ENCODE measurements at regions not wholly inside any gene's neighbourhood (a gene's known extent, or its start where the extent isn't known, plus 50 kb on each side); places are given as distances from the start of the nearest gene placed in this dataset.

DNA sequence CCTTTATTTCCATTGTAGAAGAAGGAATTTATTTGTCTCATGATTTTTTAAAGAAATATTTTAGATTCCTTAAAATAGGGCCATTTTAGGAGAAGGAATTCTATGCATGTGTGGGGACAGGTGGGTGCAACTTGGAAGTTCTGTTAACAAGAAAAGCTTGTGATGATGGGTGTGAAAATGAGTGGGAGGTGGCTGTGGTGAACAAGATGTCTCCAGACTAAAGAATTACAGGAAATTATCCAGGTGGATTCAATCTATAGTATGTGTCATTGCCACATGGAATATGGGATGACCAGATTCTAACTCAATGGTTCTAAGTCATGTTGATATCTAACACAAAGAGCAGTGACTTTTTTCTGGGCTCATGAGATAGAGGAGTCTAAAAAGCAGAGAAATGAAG is 229.6 kb upstream of the IGFBP3 start:
- DNase-seq (no peak), FAIRE-seq (no peak)
- no peaks in the 10 kb centered on the region for H3K36me3 ChIP-seq (ENCODE audit: control insufficient read depth in 2 of 3, insufficient read depth in 3 of 3, low read length in 3 of 3)
- no peaks in the 10 kb centered on the region for H3K9me3 ChIP-seq (ENCODE audit: control insufficient read depth in 2 of 3, insufficient read depth in 1 of 3, low read length in 3 of 3)
- H3K4me3 ChIP-seq (ENCODE audit: low read length in 3 of 3) = no peak overlapping the region
- H3K27me3 ChIP-seq (ENCODE audit: control insufficient read depth, insufficient read depth, low read length) = no peaks in the 10 kb centered on the region
- intact Hi-C loops (cut with DNase I) = no loop called here
- TF ChIP-seq, protein P1, sequence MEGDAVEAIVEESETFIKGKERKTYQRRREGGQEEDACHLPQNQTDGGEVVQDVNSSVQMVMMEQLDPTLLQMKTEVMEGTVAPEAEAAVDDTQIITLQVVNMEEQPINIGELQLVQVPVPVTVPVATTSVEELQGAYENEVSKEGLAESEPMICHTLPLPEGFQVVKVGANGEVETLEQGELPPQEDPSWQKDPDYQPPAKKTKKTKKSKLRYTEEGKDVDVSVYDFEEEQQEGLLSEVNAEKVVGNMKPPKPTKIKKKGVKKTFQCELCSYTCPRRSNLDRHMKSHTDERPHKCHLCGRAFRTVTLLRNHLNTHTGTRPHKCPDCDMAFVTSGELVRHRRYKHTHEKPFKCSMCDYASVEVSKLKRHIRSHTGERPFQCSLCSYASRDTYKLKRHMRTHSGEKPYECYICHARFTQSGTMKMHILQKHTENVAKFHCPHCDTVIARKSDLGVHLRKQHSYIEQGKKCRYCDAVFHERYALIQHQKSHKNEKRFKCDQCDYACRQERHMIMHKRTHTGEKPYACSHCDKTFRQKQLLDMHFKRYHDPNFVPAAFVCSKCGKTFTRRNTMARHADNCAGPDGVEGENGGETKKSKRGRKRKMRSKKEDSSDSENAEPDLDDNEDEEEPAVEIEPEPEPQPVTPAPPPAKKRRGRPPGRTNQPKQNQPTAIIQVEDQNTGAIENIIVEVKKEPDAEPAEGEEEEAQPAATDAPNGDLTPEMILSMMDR (IDR thresholded peaks at IDR 0.05; ENCODE audit: borderline replicate concordance, extremely low read depth, insufficient read depth) = no peak
- no peak overlapping the region for H3K9ac ChIP-seq (ENCODE audit: low read length in 3 of 3)
- H3K4me1 ChIP-seq (ENCODE audit: control insufficient read depth in 2 of 3, insufficient read depth in 2 of 3, low read depth in 1 of 3, low read length in 3 of 3) = peaks cover 0 to 8% (median 5%) of the 10 kb centered on the region in 3 donors
- H3K27ac ChIP-seq (ENCODE audit: low read depth in 2 of 2, low read length in 2 of 2) = no peak overlapping the region

DNA sequence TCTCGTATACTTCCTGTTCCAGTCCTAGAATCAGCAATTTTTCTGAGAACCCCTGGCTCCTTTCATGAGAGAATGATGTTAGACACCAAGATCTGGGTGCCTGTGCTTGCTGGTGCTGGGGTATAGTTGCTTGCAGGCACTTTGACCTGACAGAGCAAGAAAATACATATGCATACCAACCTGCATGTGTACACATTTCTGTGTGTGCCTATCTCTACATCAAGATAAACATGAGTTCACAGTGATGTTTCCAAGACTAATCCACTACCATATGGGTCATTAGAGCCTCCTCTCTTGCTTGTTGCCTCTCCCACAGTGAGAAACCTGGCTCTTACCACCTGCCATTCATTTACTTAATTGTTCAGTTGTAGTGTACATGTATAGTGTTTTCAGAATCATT is 229.1 kb upstream of the IGFBP3 start:
- Histone ChIP-seq H3K27ac (ENCODE audit: low read depth in 2 of 2, low read length in 2 of 2) (no peak overlapping the region), H3K36me3 (ENCODE audit: control insufficient read depth in 2 of 3, insufficient read depth in 3 of 3, low read length in 3 of 3) (no peaks in the 10 kb centered on the region), H3K4me1 (ENCODE audit: control insufficient read depth in 2 of 3, insufficient read depth in 2 of 3, low read depth in 1 of 3, low read length in 3 of 3) (peaks cover 0 to 8% (median 5%) of the 10 kb centered on the region in 3 donors), H3K27me3 (ENCODE audit: control insufficient read depth, insufficient read depth, low read length) (no peaks in the 10 kb centered on the region), H3K9ac (ENCODE audit: low read length in 3 of 3) (no peak overlapping the region), H3K4me3 (ENCODE audit: low read length in 3 of 3) (no peak overlapping the region), H3K9me3 (ENCODE audit: control insufficient read depth in 2 of 3, insufficient read depth in 1 of 3, low read length in 3 of 3) (no peaks in the 10 kb centered on the region)
- FAIRE-seq = no peak
- no peak for DNase-seq
- intact Hi-C loops (cut with DNase I) = no loop called here
- TF ChIP-seq, protein P1 (IDR thresholded peaks at IDR 0.05; ENCODE audit: borderline replicate concordance, extremely low read depth, insufficient read depth) = no peak

DNA sequence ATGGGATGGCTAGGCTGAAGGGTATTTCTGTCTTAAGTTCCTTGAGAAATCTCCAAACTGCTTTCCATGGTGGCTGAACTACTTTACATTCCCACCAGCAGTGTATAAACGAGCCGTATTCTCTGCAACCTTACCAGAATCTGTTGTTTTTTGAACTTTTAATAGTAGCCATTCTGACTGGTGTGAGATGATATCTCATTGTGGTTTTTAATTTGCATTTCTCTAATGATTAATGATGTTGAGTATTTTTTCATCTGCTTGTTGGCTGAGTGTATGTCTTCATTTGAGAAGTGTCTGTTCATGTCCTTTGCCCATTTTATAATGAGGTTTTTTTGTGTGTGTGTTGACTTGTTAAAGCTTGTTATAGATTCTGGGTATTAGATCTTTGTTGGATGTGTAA is 226.8 kb upstream of the IGFBP3 start:
- TF ChIP-seq, protein P1 (IDR thresholded peaks at IDR 0.05; ENCODE audit: borderline replicate concordance, extremely low read depth, insufficient read depth) = no peak
- no peak for FAIRE-seq
- Histone ChIP-seq H3K27me3 (ENCODE audit: control insufficient read depth, insufficient read depth, low read length) (no peaks in the 10 kb centered on the region), H3K4me1 (ENCODE audit: control insufficient read depth in 2 of 3, insufficient read depth in 2 of 3, low read depth in 1 of 3, low read length in 3 of 3) (peaks cover 0 to 5% (median 0%) of the 10 kb centered on the region in 3 donors), H3K4me3 (ENCODE audit: low read length in 3 of 3) (no peak overlapping the region), H3K27ac (ENCODE audit: low read depth in 2 of 2, low read length in 2 of 2) (no peak overlapping the region), H3K36me3 (ENCODE audit: control insufficient read depth in 2 of 3, insufficient read depth in 3 of 3, low read length in 3 of 3) (no peaks in the 10 kb centered on the region), H3K9ac (ENCODE audit: low read length in 3 of 3) (no peak overlapping the region), H3K9me3 (ENCODE audit: control insufficient read depth in 2 of 3, insufficient read depth in 1 of 3, low read length in 3 of 3) (no peaks in the 10 kb centered on the region)
- intact Hi-C loops (cut with DNase I) = no loop called here
- DNase-seq = no peak
